CD4-positive, alpha-beta T cell (primary cell): ENCODE measurements at regions not wholly inside any gene's neighbourhood (a gene's known extent, or its start where the extent isn't known, plus 50 kb on each side); places are given as distances from the start of the nearest gene placed in this dataset.

Source experiments
- ATAC-seq: fragments of 200-7000 bp; cut with Tn5 transposase; one replicate; pipeline ENCODE4 v1.10.0; 2022; ENCODE audit warnings: mild to moderate bottlenecking; ENCODE audit not compliant: poor library complexity
- CTCF ChIA-PET: fragments of 350-600 bp; sonication (Branson Sonifier 250); formaldehyde crosslinking; loops from one replicate; lab custom pipeline; 2021; ENCODE audit warnings: antibody characterized with exemption, inconsistent platforms; lab: Charles Lee
- POLR2A ChIA-PET: fragments of 350-600 bp; sonication (Branson Sonifier 250); formaldehyde crosslinking; loops from one replicate; lab custom pipeline; 2021; ENCODE audit warnings: antibody characterized with exemption, inconsistent platforms; lab: Charles Lee
- DNase-seq, 14 experiments: peaks; one replicate each; pipeline ENCODE4 v3.0.0-alpha.2; 2013 to 2020; ENCODE audit warnings: mixed read lengths in 2 of 14
- H3K27ac ChIP-seq, 2 donors: one replicate each; pipeline versions ENCODE4 v1.5.1 to v1.7.0; 2013; ENCODE audit warnings: low read length in 2 of 2, low read depth in 1 of 2, mild to moderate bottlenecking in 1 of 2
- H3K27me3 ChIP-seq, 2 experiments: 1 replicate in 1 of 2; 2 replicates in 1 of 2; pipeline versions ENCODE4 v1.6.1 to v1.7.0; 2013; ENCODE audit warnings: low read length in 2 of 2, control low read depth in 1 of 2, mild to moderate bottlenecking in 1 of 2, moderate library complexity in 1 of 2; ENCODE audit not compliant: insufficient read depth in 2 of 2, control insufficient read depth in 1 of 2
- H3K36me3 ChIP-seq: one replicate; pipeline ENCODE4 v1.6.1; 2013; ENCODE audit warnings: low read length, control low read depth; ENCODE audit not compliant: insufficient read depth
- H3K4me1 ChIP-seq: one replicate; pipeline ENCODE4 v1.6.1; 2013; ENCODE audit warnings: low read length, control low read depth; ENCODE audit not compliant: insufficient read depth
- H3K4me3 ChIP-seq: one replicate; pipeline ENCODE4 v1.5.1; 2013; ENCODE audit warnings: mild to moderate bottlenecking, low read length, moderate library complexity
- H3K9me3 ChIP-seq, 2 experiments: 1 replicate in 1 of 2; 2 replicates in 1 of 2; pipeline versions ENCODE4 v1.6.1 to v1.7.0; 2013; ENCODE audit warnings: low read length in 2 of 2, mild to moderate bottlenecking in 2 of 2, control low read depth in 1 of 2, moderate library complexity in 1 of 2; ENCODE audit not compliant: control insufficient read depth in 1 of 2, insufficient read depth in 1 of 2
- H3K27ac Mint-ChIP-seq: one replicate; pipeline ENCODE4 v1.8.0; 2020; ENCODE audit warnings: mixed read lengths
- H3K27me3 Mint-ChIP-seq: one replicate; pipeline ENCODE4 v1.8.0; 2021; ENCODE audit warnings: mixed read lengths
- H3K36me3 Mint-ChIP-seq: one replicate; pipeline ENCODE4 v1.8.0; 2021; ENCODE audit warnings: low read depth, mixed read lengths
- H3K4me1 Mint-ChIP-seq: one replicate; pipeline ENCODE4 v1.8.0; 2021; ENCODE audit warnings: low read depth, mixed read lengths
- H3K4me3 Mint-ChIP-seq: one replicate; pipeline ENCODE4 v1.8.0; 2020; ENCODE audit warnings: mild to moderate bottlenecking, mixed read lengths
- H3K9me3 Mint-ChIP-seq: one replicate; pipeline ENCODE4 v1.8.0; 2020; ENCODE audit warnings: mixed read lengths
- CTCF ChIP-seq: fragments of 200-600 bp; IDR thresholded peaks from one replicate; pipeline ENCODE4 v1.8.0; 2022; ENCODE audit warnings: antibody characterized with exemption, mild to moderate bottlenecking
- intact Hi-C, 2 experiments: fragments of 100-400 bp; cut with DNase I in 1 of 2; cut with micrococcal nuclease in 1 of 2; formaldehyde crosslinking; loops; one replicate each; pipeline versions ENCODE4 v1.15.1 to v1.9.0; 2023 to 2025; cut with DNase I, micrococcal nuclease

- DNase-seq (no peak), ATAC-seq (no peak)
- Histone ChIP-seq H3K9me3 (no peaks in the 10 kb centered on the region), H3K27me3 (no peaks in the 10 kb centered on the region), H3K27ac (no peak overlapping the region), H3K4me1 (no peaks in the 10 kb centered on the region), H3K36me3 (no peaks in the 10 kb centered on the region), H3K4me3 (no peak overlapping the region)
- ChIA-PET CTCF (no interaction called here), POLR2A (no interaction called here)
- H3K27me3 Mint-ChIP-seq, result peaks cover 5% of the 10 kb centered on the region
- no peaks in the 10 kb centered on the region for H3K4me1 Mint-ChIP-seq
- no peaks in the 10 kb centered on the region for H3K36me3 Mint-ChIP-seq
- intact Hi-C loops, result no loop called here
- no peak overlapping the region for H3K4me3 Mint-ChIP-seq
- TF ChIP-seq CTCF, result no peak
- H3K27ac Mint-ChIP-seq, result no peak overlapping the region
- H3K9me3 Mint-ChIP-seq, result no peaks in the 10 kb centered on the region
Measured at GRCh38 chr14:54104601-54105145, 148.0 kb upstream of the BMP4 start.

GRCh38 chr14:54105406-54105805 is 148.8 kb upstream of the BMP4 start:
- Mint-ChIP-seq H3K27me3 (peaks cover 2% of the 10 kb centered on the region), H3K4me3 (no peak overlapping the region), H3K27ac (no peak overlapping the region), H3K4me1 (no peaks in the 10 kb centered on the region), H3K36me3 (no peaks in the 10 kb centered on the region), H3K9me3 (no peaks in the 10 kb centered on the region)
- H3K9me3 ChIP-seq, result no peaks in the 10 kb centered on the region
- H3K4me1 ChIP-seq, result no peaks in the 10 kb centered on the region
- TF ChIP-seq CTCF, result no peak
- DNase-seq, result no peak
- intact Hi-C loops, result no loop called here
- ATAC-seq, result no peak
- H3K4me3 ChIP-seq, result no peak overlapping the region
- no peak overlapping the region for H3K27ac ChIP-seq
- no peaks in the 10 kb centered on the region for H3K36me3 ChIP-seq
- ChIA-PET POLR2A (no interaction called here), CTCF (interaction anchor here (0.6 kb wide), 1 partner anchor 60 kb away, joined by 3 read pairs; no protein-coding TSS in a partner anchor)
- no peaks in the 10 kb centered on the region for H3K27me3 ChIP-seq

GRCh38 chr14:54105898-54106297 is 149.3 kb upstream of the BMP4 start:
- Histone ChIP-seq H3K36me3 (no peaks in the 10 kb centered on the region), H3K4me1 (no peaks in the 10 kb centered on the region), H3K27me3 (no peaks in the 10 kb centered on the region), H3K9me3 (no peaks in the 10 kb centered on the region), H3K27ac (no peak overlapping the region), H3K4me3 (no peak overlapping the region)
- TF ChIP-seq CTCF, result no peak
- no peak for ATAC-seq
- Mint-ChIP-seq H3K4me1 (no peaks in the 10 kb centered on the region), H3K27ac (no peak overlapping the region), H3K27me3 (no peaks in the 10 kb centered on the region), H3K4me3 (no peak overlapping the region), H3K36me3 (no peaks in the 10 kb centered on the region), H3K9me3 (no peaks in the 10 kb centered on the region)
- intact Hi-C loops, result no loop called here
- ChIA-PET CTCF (interaction anchor here (0.6 kb wide), 1 partner anchor 61 kb away, joined by 3 read pairs; no protein-coding TSS in a partner anchor), POLR2A (no interaction called here)
- DNase-seq, result no peak
